Dedifferentiated amniotic fluid mesenchymal stem cell (primary cell): ENCODE measurements at regions not wholly inside any gene's neighbourhood (a gene's known extent, or its start where the extent isn't known, plus 50 kb on each side); places are given as distances from the start of the nearest gene placed in this dataset.

ENCODE experiments used
- DNase-seq: peaks from one replicate; pipeline ENCODE4 v3.0.0-alpha.2; 2016; ENCODE audit errors: extremely low spot score

GRCh38 chr18:25646971-25647370, 295.0 kb upstream of the ZNF521 start:
- DNase-seq, result no peak

- no peak for DNase-seq
Observed at GRCh38 chr18:25639596-25639995, 287.6 kb upstream of the ZNF521 start.

GRCh38 chr18:25633563-25633962, 281.6 kb upstream of the ZNF521 start:
- no peak for DNase-seq

GRCh38 chr18:25630682-25631081, 278.7 kb upstream of the ZNF521 start:
- DNase-seq, result no peak

- no peak for DNase-seq
Observed at GRCh38 chr18:25621682-25622081, 269.7 kb upstream of the ZNF521 start.

GRCh38 chr18:25621144-25621543, 269.2 kb upstream of the ZNF521 start:
- no peak for DNase-seq

- DNase-seq, result no peak
Observed at GRCh38 chr18:25614168-25614567, 262.2 kb upstream of the ZNF521 start.

- no peak for DNase-seq
Observed at GRCh38 chr18:25612466-25612865, 260.5 kb upstream of the ZNF521 start.

GRCh38 chr18:25608091-25608490, 256.1 kb upstream of the ZNF521 start:
- DNase-seq, result no peak

GRCh38 chr18:25604894-25605597, 253.1 kb upstream of the ZNF521 start:
- DNase-seq, result no peak

- no peak for DNase-seq
Observed at GRCh38 chr18:25604196-25604893, 252.4 kb upstream of the ZNF521 start.

- no peak for DNase-seq
Observed at GRCh38 chr18:25599443-25599842, 247.5 kb upstream of the ZNF521 start.

GRCh38 chr18:25597476-25597875, 245.5 kb upstream of the ZNF521 start:
- DNase-seq, result no peak

- DNase-seq, result no peak
Observed at GRCh38 chr18:25595274-25596060, 243.5 kb upstream of the ZNF521 start.

- DNase-seq, result no peak
Observed at GRCh38 chr18:25594351-25594750, 242.4 kb upstream of the ZNF521 start.

GRCh38 chr18:25592804-25593360, 240.9 kb upstream of the ZNF521 start:
- no peak for DNase-seq

- DNase-seq, result no peak
Observed at GRCh38 chr18:25590456-25590855, 238.5 kb upstream of the ZNF521 start.

GRCh38 chr18:25587545-25587944, 235.6 kb upstream of the ZNF521 start:
- DNase-seq, result no peak

GRCh38 chr18:25568986-25569385, 217.0 kb upstream of the ZNF521 start:
- no peak for DNase-seq

- no peak for DNase-seq
Observed at GRCh38 chr18:25563816-25564683, 212.1 kb upstream of the ZNF521 start.

- no peak for DNase-seq
Observed at GRCh38 chr18:25563346-25563745, 211.4 kb upstream of the ZNF521 start.
